ENCODE measurements at regions not wholly inside any gene's neighbourhood (a gene's known extent, or its start where the extent isn't known, plus 50 kb on each side); places are given as distances from the start of the nearest gene placed in this dataset.

- H3K9me3 ChIP-seq (ENCODE audit: control insufficient read depth, insufficient read depth, low read depth, low read length), result no peaks in the 10 kb centered on the region
- CTCF ChIA-PET, result no interaction called here
- POLR2A ChIA-PET, result no interaction called here
- H3K27ac ChIP-seq (ENCODE audit: extremely low read depth, low read depth, low read length), result no peak overlapping the region
- H3K36me3 ChIP-seq (ENCODE audit: control insufficient read depth in 2 of 2, insufficient read depth in 1 of 2, low read length in 2 of 2), result no peaks in the 10 kb centered on the region
- no peaks in the 10 kb centered on the region for H3K4me1 ChIP-seq (ENCODE audit: control insufficient read depth, insufficient read depth, low read length)
- TF ChIP-seq ZNF560 (tag by site-specific recombination; IDR thresholded peaks at IDR 0.05; ENCODE audit: borderline replicate concordance) (no peak), ZNF529 (tag by site-specific recombination; IDR thresholded peaks at IDR 0.05; ENCODE audit: insufficient replicate concordance) (no peak), ZNF76 (tag by site-specific recombination; IDR thresholded peaks at IDR 0.05; ENCODE audit: borderline replicate concordance, low read depth) (no peak), KLF16 (tag by site-specific recombination; IDR thresholded peaks at IDR 0.05) (no peak), SP3 (tag by site-specific recombination; IDR thresholded peaks at IDR 0.05) (no peak)
- no peak overlapping the region for H3K4me3 ChIP-seq (ENCODE audit: low read depth, low read length)
Measured at GRCh38 chr3:46133285-46133684, 74.8 kb downstream of the CCR1 start.

- Histone ChIP-seq H3K27ac (ENCODE audit: extremely low read depth, low read depth, low read length) (no peak overlapping the region), H3K4me3 (ENCODE audit: low read depth, low read length) (no peak overlapping the region), H3K36me3 (ENCODE audit: control insufficient read depth in 2 of 2, insufficient read depth in 1 of 2, low read length in 2 of 2) (no peaks in the 10 kb centered on the region), H3K9me3 (ENCODE audit: control insufficient read depth, insufficient read depth, low read depth, low read length) (no peaks in the 10 kb centered on the region), H3K4me1 (ENCODE audit: control insufficient read depth, insufficient read depth, low read length) (no peaks in the 10 kb centered on the region)
- CTCF ChIA-PET, result no interaction called here
- POLR2A ChIA-PET, result no interaction called here
- no peak for TF ChIP-seq ZNF510 (tag by site-specific recombination; IDR thresholded peaks at IDR 0.05; ENCODE audit: insufficient replicate concordance)
- no peak for TF ChIP-seq ZNF221 (tag by site-specific recombination; IDR thresholded peaks at IDR 0.05; ENCODE audit: borderline replicate concordance)
- TF ChIP-seq ZNF26 (tag by site-specific recombination; IDR thresholded peaks at IDR 0.05), result no peak
- TF ChIP-seq ZNF174 (tag by site-specific recombination; IDR thresholded peaks at IDR 0.05), result no peak
- TF ChIP-seq ZFP3 (tag by site-specific recombination; IDR thresholded peaks at IDR 0.05; ENCODE audit: low read depth), result no peak
- no peak for TF ChIP-seq ZNF830 (tag by site-specific recombination; IDR thresholded peaks at IDR 0.05; ENCODE audit: low read depth)
- TF ChIP-seq ZNF48 (tag by site-specific recombination; IDR thresholded peaks at IDR 0.05), result no peak
- TF ChIP-seq ZNF24 (tag by site-specific recombination; IDR thresholded peaks at IDR 0.05), result no peak
- no peak for TF ChIP-seq ZNF18 (tag by site-specific recombination; IDR thresholded peaks at IDR 0.05)
- no peak for TF ChIP-seq ZNF792 (tag by site-specific recombination; IDR thresholded peaks at IDR 0.05)
Measured at GRCh38 chr3:46132565-46132964, 75.5 kb downstream of the CCR1 start.

DNA sequence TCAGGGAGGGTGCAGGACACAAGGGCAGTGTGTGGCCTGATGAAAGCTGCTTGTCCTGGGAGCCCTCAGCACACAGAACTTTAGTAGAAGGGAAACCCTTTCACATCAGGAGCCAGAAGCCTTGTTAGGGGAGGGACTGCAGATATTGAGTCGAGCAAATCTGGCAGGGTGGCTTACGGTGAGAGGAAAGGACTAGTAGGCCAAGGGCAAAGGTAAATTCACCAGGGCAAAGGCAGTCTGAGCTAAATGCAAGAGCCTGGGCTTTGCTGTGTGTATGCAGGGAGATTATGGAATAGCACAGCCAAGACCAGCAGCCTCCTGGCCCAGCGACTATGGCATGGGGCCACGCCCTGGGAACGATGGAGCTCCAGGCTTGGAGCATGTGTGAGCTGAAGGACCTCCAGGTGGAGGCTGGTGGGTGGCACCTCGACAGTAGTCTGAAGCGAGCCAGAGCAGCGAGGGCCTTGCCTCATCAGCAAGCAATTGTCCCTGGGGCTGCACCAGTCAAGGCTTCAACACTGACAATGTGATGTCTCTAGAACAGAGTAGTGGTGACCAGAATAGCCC, 76.1 kb downstream of the CCR1 start:
- CTCF ChIA-PET, result no interaction called here
- TF ChIP-seq ZNF621 (tag by site-specific recombination; IDR thresholded peaks at IDR 0.05) (no peak), ZNF211 (tag by site-specific recombination; IDR thresholded peaks at IDR 0.05; ENCODE audit: low read depth) (no peak), TCF7L2 (IDR thresholded peaks at IDR 0.05; ENCODE audit: borderline replicate concordance, low read depth, low read length) (no peak), ZNF24 (tag by site-specific recombination; IDR thresholded peaks at IDR 0.05) (no peak), ZNF501 (tag by site-specific recombination; IDR thresholded peaks at IDR 0.05) (no peak), ZEB2 (tag by site-specific recombination; IDR thresholded peaks at IDR 0.05) (no peak), ZFP69B (tag by site-specific recombination; IDR thresholded peaks at IDR 0.05) (no peak)
- TF ChIP-seq, protein P1, sequence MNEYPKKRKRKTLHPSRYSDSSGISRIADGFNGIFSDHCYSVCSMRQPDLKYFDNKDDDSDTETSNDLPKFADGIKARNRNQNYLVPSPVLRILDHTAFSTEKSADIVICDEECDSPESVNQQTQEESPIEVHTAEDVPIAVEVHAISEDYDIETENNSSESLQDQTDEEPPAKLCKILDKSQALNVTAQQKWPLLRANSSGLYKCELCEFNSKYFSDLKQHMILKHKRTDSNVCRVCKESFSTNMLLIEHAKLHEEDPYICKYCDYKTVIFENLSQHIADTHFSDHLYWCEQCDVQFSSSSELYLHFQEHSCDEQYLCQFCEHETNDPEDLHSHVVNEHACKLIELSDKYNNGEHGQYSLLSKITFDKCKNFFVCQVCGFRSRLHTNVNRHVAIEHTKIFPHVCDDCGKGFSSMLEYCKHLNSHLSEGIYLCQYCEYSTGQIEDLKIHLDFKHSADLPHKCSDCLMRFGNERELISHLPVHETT (tag by site-specific recombination; IDR thresholded peaks at IDR 0.05), result no peak
- TF ChIP-seq, protein P2, sequence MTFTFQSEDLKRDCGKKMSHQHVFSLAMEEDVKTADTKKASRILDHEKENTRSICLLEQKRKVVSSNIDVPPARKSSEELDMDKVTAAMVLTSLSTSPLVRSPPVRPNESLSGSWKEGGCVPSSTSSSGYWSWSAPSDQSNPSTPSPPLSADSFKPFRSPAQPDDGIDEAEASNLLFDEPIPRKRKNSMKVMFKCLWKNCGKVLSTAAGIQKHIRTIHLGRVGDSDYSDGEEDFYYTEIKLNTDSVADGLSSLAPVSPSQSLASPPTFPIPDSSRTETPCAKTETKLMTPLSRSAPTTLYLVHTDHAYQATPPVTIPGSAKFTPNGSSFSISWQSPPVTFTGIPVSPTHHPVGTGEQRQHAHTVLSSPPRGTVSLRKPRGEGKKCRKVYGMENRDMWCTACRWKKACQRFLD (tag by site-specific recombination; IDR thresholded peaks at IDR 0.05), result no peak
- POLR2A ChIA-PET, result no interaction called here

More for the DNA sequence above, 76.1 kb downstream of the CCR1 start:
- Histone ChIP-seq H3K9me3 (ENCODE audit: control insufficient read depth, insufficient read depth, low read depth, low read length) (no peaks in the 10 kb centered on the region), H3K4me3 (ENCODE audit: low read depth, low read length) (no peak overlapping the region), H3K4me1 (ENCODE audit: control insufficient read depth, insufficient read depth, low read length) (no peaks in the 10 kb centered on the region), H3K27ac (ENCODE audit: extremely low read depth, low read depth, low read length) (no peak overlapping the region), H3K36me3 (ENCODE audit: control insufficient read depth in 2 of 2, insufficient read depth in 1 of 2, low read length in 2 of 2) (no peaks in the 10 kb centered on the region)

Data from HEK293 (cell line).